WTC11 (cell line): ENCODE measurements at regions not wholly inside any gene's neighbourhood (a gene's known extent, or its start where the extent isn't known, plus 50 kb on each side); places are given as distances from the start of the nearest gene placed in this dataset.

ENCODE experiments used
- ATF3 ChIP-seq: sonication (generic); formaldehyde crosslinking; conservative IDR thresholded peaks from 2 replicates; pipeline ENCODE4 v1.8.1; 2022; ENCODE audit warnings: mild to moderate bottlenecking, missing genetic modification reagents
- CREB1 ChIP-seq: sonication (generic); formaldehyde crosslinking; IDR thresholded peaks from 2 replicates; pipeline ENCODE4 v1.8.0; 2023; ENCODE audit warnings: mild to moderate bottlenecking, missing genetic modification reagents
- CTCF ChIP-seq: fragments of 200-600 bp; IDR thresholded peaks from 2 replicates; pipeline ENCODE4 v1.8.0; 2022; ENCODE audit warnings: antibody characterized with exemption
- ESRRA ChIP-seq: sonication (generic); formaldehyde crosslinking; IDR thresholded peaks from 2 replicates; pipeline ENCODE4 v1.8.1; 2022; ENCODE audit warnings: mild to moderate bottlenecking, missing genetic modification reagents, borderline replicate concordance
- GABPB1 ChIP-seq: sonication (generic); formaldehyde crosslinking; IDR thresholded peaks from 2 replicates; pipeline ENCODE4 v1.8.1; 2023; ENCODE audit warnings: mild to moderate bottlenecking, missing genetic modification reagents
- GRHL2 ChIP-seq: fragments of 250-450 bp; sonication (Bioruptor Pico); IDR thresholded peaks from 2 replicates; pipeline ENCODE4 v1.8.0; 2022; ENCODE audit warnings: mild to moderate bottlenecking, moderate library complexity; ENCODE audit not compliant: insufficient replicate concordance, severe bottlenecking
- MAX ChIP-seq: sonication (generic); formaldehyde crosslinking; IDR thresholded peaks from 2 replicates; pipeline ENCODE4 v1.8.0; 2022; ENCODE audit warnings: mild to moderate bottlenecking, missing genetic modification reagents
- MLX ChIP-seq: sonication (generic); formaldehyde crosslinking; IDR thresholded peaks from 2 replicates; pipeline ENCODE4 v1.8.1; 2023; ENCODE audit warnings: mild to moderate bottlenecking, missing genetic modification reagents, moderate library complexity
- NFE2L1 ChIP-seq: sonication (generic); formaldehyde crosslinking; IDR thresholded peaks from 2 replicates; pipeline ENCODE4 v1.8.1; 2023; ENCODE audit warnings: missing genetic modification reagents
- NR3C1 ChIP-seq: sonication (generic); formaldehyde crosslinking; conservative IDR thresholded peaks from 2 replicates; pipeline ENCODE4 v1.8.1; 2023; ENCODE audit warnings: low read depth, mild to moderate bottlenecking, missing genetic modification reagents
- ZNF121 ChIP-seq: sonication (generic); formaldehyde crosslinking; IDR thresholded peaks from 2 replicates; pipeline ENCODE4 v1.8.0; 2023; ENCODE audit warnings: missing genetic modification reagents
- ZNF263 ChIP-seq: sonication (generic); formaldehyde crosslinking; IDR thresholded peaks from 2 replicates; pipeline ENCODE4 v1.8.1; 2022; ENCODE audit warnings: low read depth, mild to moderate bottlenecking, moderate library complexity, missing genetic modification reagents

GRCh38 chr2:18433872-18434271, 126.6 kb downstream of the RDH14 start:
- TF ChIP-seq MLX (CRISPR knock-in tag) (no peak), CTCF (no peak), MAX (no peak), ZNF121 (no peak), ZNF263 (CRISPR knock-in tag) (no peak), ATF3 (no peak), GABPB1 (CRISPR knock-in tag) (no peak), NR3C1 (CRISPR knock-in tag) (no peak), GRHL2 (CRISPR knock-in tag) (no peak), ESRRA (CRISPR knock-in tag) (no peak), NFE2L1 (CRISPR knock-in tag) (no peak), CREB1 (CRISPR knock-in tag) (no peak)
